Epithelial cell of esophagus (primary cell): ENCODE measurements at regions not wholly inside any gene's neighbourhood (a gene's known extent, or its start where the extent isn't known, plus 50 kb on each side); places are given as distances from the start of the nearest gene placed in this dataset.

Experiments used
- DNase-seq: peaks from one replicate; pipeline ENCODE4 v3.0.0; 2010; ENCODE audit warnings: low read depth
- H3K4me3 ChIP-seq: 2 replicates; pipeline ENCODE4 v1.5.1; 2011; ENCODE audit warnings: mild to moderate bottlenecking, low read length, control low read depth
- TF ChIP-seq, protein P1 (sequence below): IDR thresholded peaks from 2 replicates; pipeline ENCODE4 v1.5.1; 2011; ENCODE audit warnings: low read depth, mild to moderate bottlenecking, low read length, control low read depth, inconsistent platforms; ENCODE audit not compliant: insufficient read depth; ENCODE audit errors: missing control alignments

DNA sequence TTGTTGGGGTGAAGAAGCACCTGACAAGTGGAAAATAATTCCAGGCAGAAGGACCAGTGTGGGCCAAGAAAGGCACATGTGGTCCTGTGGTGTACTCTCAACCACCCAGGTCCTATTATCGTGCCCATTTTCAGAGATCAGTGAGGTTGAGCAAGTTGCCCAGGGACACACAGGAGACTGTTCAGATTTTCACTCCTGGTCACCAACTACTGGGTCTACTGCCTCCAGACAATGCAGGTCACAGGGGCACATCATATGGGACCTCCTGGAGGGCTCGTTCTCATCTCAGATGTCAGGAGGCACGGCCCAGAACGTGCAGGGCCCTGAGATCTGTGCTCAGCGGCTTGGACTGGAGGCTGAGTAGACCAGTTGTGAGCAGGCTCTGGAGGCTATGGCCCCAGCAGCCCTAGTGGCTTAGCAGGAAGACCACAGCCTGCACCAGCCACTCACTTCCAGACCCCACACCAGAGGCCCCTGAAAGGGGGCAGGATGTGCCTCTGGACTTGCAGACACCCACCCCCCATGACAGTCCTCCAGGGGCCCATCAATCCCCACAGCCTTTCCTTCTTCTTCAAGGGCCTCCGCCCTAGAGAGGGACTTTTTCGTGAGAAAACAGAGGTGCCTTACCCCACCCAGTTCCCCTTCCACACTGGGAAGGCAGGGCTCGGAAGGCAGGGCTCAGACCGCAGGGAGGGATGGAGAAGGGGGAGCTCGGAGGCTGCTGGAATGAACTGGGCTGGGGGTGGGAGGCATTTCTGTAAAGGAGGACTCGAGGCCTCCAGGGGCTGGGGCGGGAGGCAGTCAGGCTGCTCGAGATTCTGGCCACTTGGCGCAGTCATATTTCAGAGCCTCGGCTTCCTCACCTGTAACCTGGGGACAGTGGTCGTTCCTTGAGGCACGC, 82.7 kb upstream of the NEURL1B start:
- H3K4me3 ChIP-seq, result no peak overlapping the region
- TF ChIP-seq, protein P1, sequence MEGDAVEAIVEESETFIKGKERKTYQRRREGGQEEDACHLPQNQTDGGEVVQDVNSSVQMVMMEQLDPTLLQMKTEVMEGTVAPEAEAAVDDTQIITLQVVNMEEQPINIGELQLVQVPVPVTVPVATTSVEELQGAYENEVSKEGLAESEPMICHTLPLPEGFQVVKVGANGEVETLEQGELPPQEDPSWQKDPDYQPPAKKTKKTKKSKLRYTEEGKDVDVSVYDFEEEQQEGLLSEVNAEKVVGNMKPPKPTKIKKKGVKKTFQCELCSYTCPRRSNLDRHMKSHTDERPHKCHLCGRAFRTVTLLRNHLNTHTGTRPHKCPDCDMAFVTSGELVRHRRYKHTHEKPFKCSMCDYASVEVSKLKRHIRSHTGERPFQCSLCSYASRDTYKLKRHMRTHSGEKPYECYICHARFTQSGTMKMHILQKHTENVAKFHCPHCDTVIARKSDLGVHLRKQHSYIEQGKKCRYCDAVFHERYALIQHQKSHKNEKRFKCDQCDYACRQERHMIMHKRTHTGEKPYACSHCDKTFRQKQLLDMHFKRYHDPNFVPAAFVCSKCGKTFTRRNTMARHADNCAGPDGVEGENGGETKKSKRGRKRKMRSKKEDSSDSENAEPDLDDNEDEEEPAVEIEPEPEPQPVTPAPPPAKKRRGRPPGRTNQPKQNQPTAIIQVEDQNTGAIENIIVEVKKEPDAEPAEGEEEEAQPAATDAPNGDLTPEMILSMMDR, result no peak
- DNase-seq, result no peak

DNA sequence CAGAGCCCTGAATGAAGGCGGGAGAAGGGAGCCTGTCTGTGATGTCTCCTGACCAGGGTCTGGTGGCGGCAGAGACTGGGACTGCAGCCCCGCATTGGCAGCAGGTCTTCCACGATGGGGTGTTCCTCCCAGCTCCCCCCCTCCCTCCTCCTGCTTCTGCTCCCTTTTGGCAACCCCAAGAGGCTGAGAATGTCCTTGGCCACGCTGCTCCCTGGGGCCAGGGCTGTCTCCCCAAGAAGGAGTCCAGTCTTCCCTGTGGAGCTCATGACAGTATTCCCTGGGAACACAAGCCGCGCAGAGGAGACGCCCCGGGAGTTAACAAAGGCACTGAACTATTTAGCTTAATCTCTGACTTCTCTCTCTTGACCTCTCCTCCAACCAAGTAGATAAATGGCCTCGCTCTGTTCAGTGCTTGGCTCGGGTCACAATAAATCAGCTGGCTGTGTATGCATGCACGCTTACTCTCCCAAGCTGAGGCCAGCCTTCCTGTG, 84.0 kb upstream of the NEURL1B start:
- no peak for DNase-seq
- TF ChIP-seq, protein P1, result no peak
- no peak overlapping the region for H3K4me3 ChIP-seq

DNA sequence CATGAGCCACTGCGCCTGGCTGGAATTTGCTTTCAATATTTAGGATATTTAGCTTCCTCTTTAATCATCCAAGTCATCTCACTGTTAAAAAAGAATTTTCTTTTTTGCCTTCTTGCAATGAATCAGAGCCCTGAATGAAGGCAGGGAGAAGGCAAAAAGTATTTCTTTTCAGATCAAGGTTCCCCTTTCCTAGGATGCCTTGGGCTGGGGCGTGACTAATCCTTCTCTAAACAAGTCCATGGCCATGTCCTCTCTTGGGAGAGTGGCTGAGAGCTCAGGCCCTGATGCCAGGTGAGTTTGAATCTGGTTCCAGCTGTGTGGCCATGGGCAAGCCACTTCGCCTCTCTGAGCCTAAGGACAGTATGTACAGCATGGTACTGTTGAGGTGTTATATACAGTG, 84.8 kb upstream of the NEURL1B start:
- TF ChIP-seq, protein P1, result no peak
- no peak overlapping the region for H3K4me3 ChIP-seq
- DNase-seq, result peak; percentile 50

DNA sequence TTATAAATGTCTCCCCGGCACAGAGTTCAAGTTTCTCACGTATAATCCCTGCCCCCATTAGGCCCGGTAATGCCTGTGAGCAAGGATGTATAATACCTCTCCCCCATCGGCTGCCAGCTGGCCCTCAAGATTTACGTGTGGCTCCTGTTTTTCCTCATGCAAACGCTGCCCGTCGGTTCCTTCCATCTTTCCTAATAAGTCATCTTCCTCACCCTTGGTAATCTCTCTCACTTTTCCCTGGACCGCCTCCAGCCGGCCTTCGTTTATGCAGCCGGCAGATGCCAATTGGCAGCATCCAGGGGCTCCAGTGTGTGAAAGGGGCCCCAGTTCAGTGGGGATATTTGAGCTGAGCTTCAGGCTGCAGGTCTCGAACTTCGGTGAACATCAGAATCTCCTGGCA, 86.5 kb upstream of the NEURL1B start:
- TF ChIP-seq, protein P1, result no peak
- no peak overlapping the region for H3K4me3 ChIP-seq
- DNase-seq, result no peak

DNA sequence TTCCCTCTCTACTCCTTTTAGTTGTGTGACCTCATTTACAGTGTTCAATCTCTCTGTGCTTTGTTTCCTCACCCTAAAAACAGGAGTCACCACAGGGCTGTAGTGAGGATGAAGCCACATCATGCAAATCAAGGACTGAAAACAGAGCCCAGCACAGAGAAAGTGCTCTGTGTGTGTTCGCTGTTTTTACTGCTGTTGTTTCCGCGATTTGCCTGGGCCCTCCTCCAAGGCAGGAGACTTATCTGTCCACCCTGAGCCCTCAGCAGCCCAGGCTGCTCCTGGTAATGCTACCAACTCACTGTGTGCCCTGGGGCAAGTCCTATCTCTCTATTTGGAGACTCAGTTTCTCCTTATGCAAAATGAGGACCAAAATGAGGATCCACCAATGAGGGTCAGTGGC, 87.2 kb upstream of the NEURL1B start:
- TF ChIP-seq, protein P1, result no peak
- no peak for DNase-seq
- no peak overlapping the region for H3K4me3 ChIP-seq

DNA sequence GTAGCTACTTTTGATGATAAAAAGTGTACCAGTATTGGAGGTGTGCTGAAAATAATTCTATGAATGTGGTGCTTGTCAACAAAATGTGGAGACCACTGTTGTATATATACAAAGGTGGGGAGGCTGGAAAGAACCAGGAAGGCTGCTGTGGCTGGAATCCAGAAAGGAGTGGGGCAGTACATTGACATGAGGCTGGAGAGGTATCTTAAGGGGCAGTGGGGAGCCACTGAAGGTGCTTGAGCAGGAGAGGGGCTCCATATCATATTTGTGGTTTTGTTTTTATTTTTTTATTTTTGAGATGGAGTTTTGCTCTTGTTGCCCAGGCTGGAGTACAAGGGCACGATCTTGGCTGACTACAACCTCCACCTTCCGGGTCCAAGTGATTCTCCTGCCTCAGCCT, 87.9 kb upstream of the NEURL1B start:
- no peak for DNase-seq
- TF ChIP-seq, protein P1, result no peak
- H3K4me3 ChIP-seq, result no peak overlapping the region

DNA sequence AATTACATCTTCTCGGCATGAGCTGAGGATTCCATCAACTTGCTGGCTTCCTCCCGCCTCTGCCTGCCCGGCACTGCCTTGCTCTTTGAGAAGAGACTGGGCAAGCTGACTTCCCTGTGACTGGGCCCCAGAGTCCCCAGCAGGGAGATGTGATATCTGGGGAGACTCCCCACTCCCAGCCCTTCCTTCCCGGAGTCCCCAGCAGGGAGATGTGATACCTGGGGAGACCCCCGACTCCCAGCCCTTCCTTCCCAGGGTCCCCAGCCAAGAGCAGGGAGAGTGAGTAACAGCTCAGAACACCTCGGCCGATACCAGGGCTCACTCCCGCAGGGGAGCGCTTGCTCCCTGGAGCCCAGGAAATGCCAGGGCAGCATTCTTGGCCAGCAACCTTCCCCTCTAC, 90.1 kb upstream of the NEURL1B start:
- TF ChIP-seq, protein P1, result no peak
- H3K4me3 ChIP-seq, result no peak overlapping the region
- DNase-seq, result no peak
